ENCODE measurements at regions not wholly inside any gene's neighbourhood (a gene's known extent, or its start where the extent isn't known, plus 50 kb on each side); places are given as distances from the start of the nearest gene placed in this dataset.

DNA sequence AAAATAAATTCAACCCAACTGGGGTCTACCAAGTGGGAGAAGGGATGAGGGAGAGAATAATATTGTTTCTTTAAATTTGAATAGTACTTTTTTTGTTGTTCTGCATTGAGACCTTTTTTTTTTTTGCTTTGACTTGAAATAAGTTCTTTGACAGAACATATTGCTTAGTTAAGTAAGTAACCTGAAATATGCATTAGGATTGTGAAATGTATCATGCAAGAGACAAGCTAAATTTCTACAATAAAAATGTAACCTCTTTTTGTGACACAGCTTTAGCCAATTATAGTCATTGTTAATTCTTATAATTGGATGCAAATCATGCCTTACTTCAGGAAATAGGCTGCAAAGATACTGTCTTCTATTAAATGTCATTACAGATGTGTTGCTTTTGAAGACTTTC, 150.0 kb upstream of the GOT2 start (continued):
- TF ChIP-seq ELF1 (IDR thresholded peaks at IDR 0.05) (no peak), FOXJ3 (CRISPR knock-in tag; IDR thresholded peaks at IDR 0.05) (no peak)
- TF ChIP-seq, protein P1, sequence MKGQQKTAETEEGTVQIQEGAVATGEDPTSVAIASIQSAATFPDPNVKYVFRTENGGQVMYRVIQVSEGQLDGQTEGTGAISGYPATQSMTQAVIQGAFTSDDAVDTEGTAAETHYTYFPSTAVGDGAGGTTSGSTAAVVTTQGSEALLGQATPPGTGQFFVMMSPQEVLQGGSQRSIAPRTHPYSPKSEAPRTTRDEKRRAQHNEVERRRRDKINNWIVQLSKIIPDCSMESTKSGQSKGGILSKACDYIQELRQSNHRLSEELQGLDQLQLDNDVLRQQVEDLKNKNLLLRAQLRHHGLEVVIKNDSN (IDR thresholded peaks at IDR 0.05; ENCODE audit: borderline replicate concordance, low read depth): no peak
- TF ChIP-seq, protein P2, sequence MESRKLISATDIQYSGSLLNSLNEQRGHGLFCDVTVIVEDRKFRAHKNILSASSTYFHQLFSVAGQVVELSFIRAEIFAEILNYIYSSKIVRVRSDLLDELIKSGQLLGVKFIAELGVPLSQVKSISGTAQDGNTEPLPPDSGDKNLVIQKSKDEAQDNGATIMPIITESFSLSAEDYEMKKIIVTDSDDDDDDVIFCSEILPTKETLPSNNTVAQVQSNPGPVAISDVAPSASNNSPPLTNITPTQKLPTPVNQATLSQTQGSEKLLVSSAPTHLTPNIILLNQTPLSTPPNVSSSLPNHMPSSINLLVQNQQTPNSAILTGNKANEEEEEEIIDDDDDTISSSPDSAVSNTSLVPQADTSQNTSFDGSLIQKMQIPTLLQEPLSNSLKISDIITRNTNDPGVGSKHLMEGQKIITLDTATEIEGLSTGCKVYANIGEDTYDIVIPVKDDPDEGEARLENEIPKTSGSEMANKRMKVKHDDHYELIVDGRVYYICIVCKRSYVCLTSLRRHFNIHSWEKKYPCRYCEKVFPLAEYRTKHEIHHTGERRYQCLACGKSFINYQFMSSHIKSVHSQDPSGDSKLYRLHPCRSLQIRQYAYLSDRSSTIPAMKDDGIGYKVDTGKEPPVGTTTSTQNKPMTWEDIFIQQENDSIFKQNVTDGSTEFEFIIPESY (IDR thresholded peaks at IDR 0.05; ENCODE audit: borderline replicate concordance, low read depth): no peak

DNA sequence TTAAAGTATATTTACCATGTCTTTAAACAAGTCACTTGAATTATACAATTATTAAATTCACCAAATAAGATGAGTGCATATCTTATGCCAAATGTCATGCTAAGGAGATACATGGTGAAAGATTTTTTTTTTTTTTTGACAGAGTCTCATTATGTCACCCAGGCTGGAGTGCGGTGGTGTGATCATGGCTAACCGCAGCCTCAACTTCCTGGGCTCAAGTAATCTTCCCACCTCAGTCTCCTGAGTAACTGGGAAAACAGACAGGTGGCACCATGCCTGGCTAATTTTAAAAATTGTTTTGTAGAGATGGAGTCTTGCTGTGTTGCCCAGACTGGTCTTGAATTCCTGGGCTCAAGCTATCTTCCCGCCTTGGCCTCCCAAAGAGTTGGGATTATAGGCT, 149.0 kb upstream of the GOT2 start:
- ChIA-PET CTCF (interaction anchor here (0.7 to 2.9 kb wide), 2 partner anchors 39 to 54 kb away, joined by 3 to 10 read pairs; no protein-coding TSS in a partner anchor), POLR2A (no interaction called here)
- H3K27ac ChIP-seq (ENCODE audit: low read depth in 2 of 2, low read length in 1 of 2): no peak overlapping the region
- no peaks in the 10 kb centered on the region for H3K27me3 ChIP-seq (ENCODE audit: insufficient read depth)
- no peak overlapping the region for H3K4me3 ChIP-seq (ENCODE audit: low read depth in 2 of 2, low read length in 1 of 2)
- H3K4me1 ChIP-seq (ENCODE audit: control insufficient read depth in 1 of 2, insufficient read depth in 2 of 2, low read depth in 1 of 2, low read length in 1 of 2): no peaks in the 10 kb centered on the region
- 33% methylated on average over 3 of the region's 3 CpGs for WGBS (ENCODE audit: low lambda C conversion rate)
- H3K9me3 ChIP-seq: no peaks in the 10 kb centered on the region
- no peak overlapping the region for H3K9ac ChIP-seq
- H3K9me2 ChIP-seq: no peaks in the 10 kb centered on the region
- no peak for DNase-seq
- H3K4me2 ChIP-seq: no peak overlapping the region
- no peaks in the 10 kb centered on the region for H3K36me3 ChIP-seq (replicated peaks in 1 of 2; ENCODE audit: control insufficient read depth in 1 of 2, insufficient read depth in 2 of 2, low read length in 1 of 2)
- no peaks in the 10 kb centered on the region for H3F3A ChIP-seq (replicated peaks; ENCODE audit: insufficient read depth)
- H2AFZ ChIP-seq (ENCODE audit: low read depth): no peak overlapping the region
- no peak for TF ChIP-seq FOXJ3 (CRISPR knock-in tag; IDR thresholded peaks at IDR 0.05)
- TF ChIP-seq ELF1 (IDR thresholded peaks at IDR 0.05): no peak
- no peak for TF ChIP-seq SMC3 (IDR thresholded peaks at IDR 0.05; ENCODE audit: low read depth, low read length)
- no peak for TF ChIP-seq MXI1 (IDR thresholded peaks at IDR 0.05; ENCODE audit: low read depth, low read length)
- no peak for TF ChIP-seq TAF1 (IDR thresholded peaks at IDR 0.05; ENCODE audit: borderline replicate concordance, low read depth, low read length)
- TF ChIP-seq YY1 (IDR thresholded peaks at IDR 0.05; ENCODE audit: low read depth): no peak
- no peak for TF ChIP-seq FOXM1 (IDR thresholded peaks at IDR 0.05; ENCODE audit: low read depth)
- TF ChIP-seq TCF12 (IDR thresholded peaks at IDR 0.05): no peak
- no peak for TF ChIP-seq RXRA (IDR thresholded peaks at IDR 0.05; ENCODE audit: borderline replicate concordance, low read depth)
- TF ChIP-seq, protein P1 (IDR thresholded peaks at IDR 0.05; ENCODE audit: borderline replicate concordance, low read depth): no peak
- TF ChIP-seq EP300 (IDR thresholded peaks at IDR 0.05; ENCODE audit: borderline replicate concordance in 1 of 2, low read depth in 1 of 2, low read length in 1 of 2): no peak
- no peak for TF ChIP-seq SIN3A (IDR thresholded peaks at IDR 0.05; ENCODE audit: borderline replicate concordance, low read depth, low read length)
- TF ChIP-seq NFIC (IDR thresholded peaks at IDR 0.05; ENCODE audit: borderline replicate concordance): no peak
- no peaks in the 10 kb centered on the region for H3K79me2 ChIP-seq (ENCODE audit: insufficient read depth)
- H4K20me1 ChIP-seq (ENCODE audit: insufficient read depth): no peaks in the 10 kb centered on the region

Measured in SK-N-SH (cell line).